Dedifferentiated amniotic fluid mesenchymal stem cell (primary cell): ENCODE measurements at regions not wholly inside any gene's neighbourhood (a gene's known extent, or its start where the extent isn't known, plus 50 kb on each side); places are given as distances from the start of the nearest gene placed in this dataset.
A peak's percentile ranks its signal among the peaks of the same experiment; 100 is the strongest.

Source experiments
- DNase-seq: peaks from one replicate; pipeline ENCODE4 v3.0.0-alpha.2; 2016; ENCODE audit errors: extremely low spot score

GRCh38 chr4:83724485-83725335 is 188.8 kb downstream of the GPAT3 start:
- DNase-seq = no peak

- DNase-seq = no peak
Measured at GRCh38 chr4:83723609-83724008, 187.7 kb downstream of the GPAT3 start.

GRCh38 chr4:83722730-83723269 is 186.9 kb downstream of the GPAT3 start:
- DNase-seq = no peak

GRCh38 chr4:83716874-83717273 is 181.0 kb downstream of the GPAT3 start:
- DNase-seq = no peak

- no peak for DNase-seq
Measured at GRCh38 chr4:83712890-83713289, 177.0 kb downstream of the GPAT3 start.

- DNase-seq = no peak
Measured at GRCh38 chr4:83709627-83710026, 173.7 kb downstream of the GPAT3 start.

GRCh38 chr4:83708500-83709175 is 172.7 kb downstream of the GPAT3 start:
- DNase-seq = no peak

GRCh38 chr4:83704786-83705185 is 168.9 kb downstream of the GPAT3 start:
- DNase-seq = no peak

GRCh38 chr4:83703752-83704151 is 167.8 kb downstream of the GPAT3 start:
- DNase-seq = no peak

- no peak for DNase-seq
Measured at GRCh38 chr4:83701041-83701440, 165.1 kb downstream of the GPAT3 start.

- DNase-seq = no peak
Measured at GRCh38 chr4:83699358-83699757, 163.4 kb downstream of the GPAT3 start.

GRCh38 chr4:83692028-83692427 is 156.1 kb downstream of the GPAT3 start:
- no peak for DNase-seq

- DNase-seq = no peak
Measured at GRCh38 chr4:83686166-83686565, 150.3 kb downstream of the GPAT3 start.

GRCh38 chr4:83679692-83680091 is 143.8 kb downstream of the GPAT3 start:
- no peak for DNase-seq

- DNase-seq = no peak
Measured at GRCh38 chr4:83679254-83679653, 143.3 kb downstream of the GPAT3 start.

- peak; percentile 54 for DNase-seq
Measured at GRCh38 chr4:83677656-83678055, 141.7 kb downstream of the GPAT3 start.

GRCh38 chr4:83664741-83665140 is 128.8 kb downstream of the GPAT3 start:
- no peak for DNase-seq

- no peak for DNase-seq
Measured at GRCh38 chr4:83664071-83664470, 128.2 kb downstream of the GPAT3 start.

GRCh38 chr4:83662204-83662603 is 126.3 kb downstream of the GPAT3 start:
- DNase-seq = no peak

- DNase-seq = no peak
Measured at GRCh38 chr4:83661359-83661758, 125.5 kb downstream of the GPAT3 start.

GRCh38 chr4:83660578-83660977 is 124.7 kb downstream of the GPAT3 start:
- no peak for DNase-seq

- no peak for DNase-seq
Measured at GRCh38 chr4:83658806-83659205, 122.9 kb downstream of the GPAT3 start.

GRCh38 chr4:83657336-83657735 is 121.4 kb downstream of the GPAT3 start:
- DNase-seq = no peak
